ENCODE measurements at regions not wholly inside any gene's neighbourhood (a gene's known extent, or its start where the extent isn't known, plus 50 kb on each side); places are given as distances from the start of the nearest gene placed in this dataset.
"Not testable (repeated sequence)": the region's sequence is repeated elsewhere in the genome, so short reads cannot be mapped to it uniquely, and the experiment has no call there.

DNA sequence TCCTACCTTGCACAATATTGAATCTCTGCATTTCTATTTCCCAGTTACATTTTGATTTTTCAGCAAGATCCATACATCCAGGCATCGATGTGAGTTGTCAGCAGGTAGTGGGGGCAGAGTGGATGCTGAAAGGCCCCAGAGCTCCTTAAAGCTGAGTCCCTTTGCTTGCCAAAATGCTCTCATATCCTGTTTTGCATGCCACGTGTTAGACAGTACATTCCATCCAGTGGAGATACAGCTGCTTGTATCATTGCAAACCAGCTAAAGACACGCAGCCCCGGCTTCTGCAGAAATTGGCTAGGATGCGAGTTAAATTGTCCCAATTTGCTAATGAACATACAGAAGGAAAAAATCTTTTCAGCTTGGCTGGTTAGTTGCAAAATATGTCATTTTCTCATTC, 179.6 kb upstream of the MXRA5 start:
- no peak for TF ChIP-seq CTCF (IDR thresholded peaks at IDR 0.05; ENCODE audit: control insufficient read depth, insufficient read depth, low read depth, low read length, missing control alignments)
- no peak overlapping the region for H3K4me3 ChIP-seq (ENCODE audit: control insufficient read depth, low read depth, low read length)
- no peak for DNase-seq (ENCODE audit: low read depth)

GRCh38 chrX:3522101-3522650, 175.7 kb upstream of the MXRA5 start:
- no peak overlapping the region for H3K4me3 ChIP-seq (ENCODE audit: control insufficient read depth, low read depth, low read length)
- TF ChIP-seq CTCF (IDR thresholded peaks at IDR 0.05; ENCODE audit: control insufficient read depth, insufficient read depth, low read depth, low read length, missing control alignments): no peak
- DNase-seq (ENCODE audit: low read depth): peak; percentile 87

DNA sequence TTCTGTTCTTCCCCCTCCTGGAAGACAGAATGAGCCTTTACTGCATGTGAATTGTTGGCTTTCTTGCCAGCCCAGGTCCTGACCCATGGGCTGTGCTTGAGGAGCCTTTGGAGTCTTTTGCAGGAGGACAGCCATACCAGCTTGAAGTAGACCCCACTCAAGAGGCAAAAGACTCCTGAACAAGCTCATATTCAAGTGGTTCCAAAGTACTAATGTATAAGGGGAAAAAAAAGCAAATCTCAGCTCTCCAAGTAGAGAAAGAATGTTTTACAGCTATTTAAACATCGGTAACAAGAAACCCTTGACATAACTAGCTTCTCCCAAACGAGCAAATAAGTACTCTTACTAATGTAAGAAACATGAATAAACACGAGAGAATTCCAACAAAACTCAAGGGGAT, 174.9 kb upstream of the MXRA5 start:
- no peak for TF ChIP-seq CTCF (IDR thresholded peaks at IDR 0.05; ENCODE audit: control insufficient read depth, insufficient read depth, low read depth, low read length, missing control alignments)
- DNase-seq (ENCODE audit: low read depth): no peak

DNA sequence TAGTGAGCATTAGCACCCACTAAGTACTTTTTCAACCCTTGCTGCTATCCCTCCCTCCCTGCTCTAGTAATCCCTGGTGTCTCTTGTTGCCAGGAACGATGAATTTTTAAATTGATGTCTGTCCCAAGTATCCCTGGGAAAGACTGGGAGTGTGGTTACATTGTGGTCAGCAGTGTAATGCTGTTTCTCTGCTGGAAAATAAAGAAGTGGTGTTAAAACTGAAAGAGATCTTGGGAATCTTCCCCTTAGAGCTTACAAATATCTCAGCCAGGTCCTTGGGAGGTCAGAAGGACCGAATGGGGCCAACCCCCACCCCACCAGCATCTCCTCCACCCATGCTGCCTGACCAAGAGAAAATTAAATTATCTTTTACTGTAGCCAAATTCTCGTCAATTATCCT, 174.5 kb upstream of the MXRA5 start:
- no peak for DNase-seq (ENCODE audit: low read depth)
- no peak overlapping the region for H3K4me3 ChIP-seq (ENCODE audit: control insufficient read depth, low read depth, low read length)
- TF ChIP-seq CTCF (IDR thresholded peaks at IDR 0.05; ENCODE audit: control insufficient read depth, insufficient read depth, low read depth, low read length, missing control alignments): no peak

More for the DNA sequence above, 174.9 kb upstream of the MXRA5 start:
- H3K4me3 ChIP-seq (ENCODE audit: control insufficient read depth, low read depth, low read length): no peak overlapping the region

DNA sequence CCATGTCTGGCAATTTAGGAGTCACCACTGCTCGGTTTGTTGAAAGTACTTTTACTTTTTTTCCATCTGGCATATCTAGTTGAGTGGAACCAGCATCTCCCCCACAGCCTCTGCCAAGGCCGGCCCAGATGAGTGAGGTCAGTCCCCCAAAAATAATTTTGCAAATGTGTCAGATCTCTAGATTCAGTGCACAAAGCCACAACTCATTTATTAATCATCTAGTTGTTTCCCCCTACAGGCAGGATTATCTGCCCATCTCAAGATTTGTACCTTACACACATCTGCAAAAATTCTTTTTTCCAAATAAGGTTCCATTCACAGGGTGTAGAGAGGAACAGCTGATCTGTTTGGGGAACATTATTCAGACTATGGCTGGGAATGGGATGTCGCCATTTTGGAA, 174.0 kb upstream of the MXRA5 start:
- TF ChIP-seq CTCF (IDR thresholded peaks at IDR 0.05; ENCODE audit: control insufficient read depth, insufficient read depth, low read depth, low read length, missing control alignments): no peak
- no peak overlapping the region for H3K4me3 ChIP-seq (ENCODE audit: control insufficient read depth, low read depth, low read length)
- DNase-seq (ENCODE audit: low read depth): no peak

- peak; percentile 86 for DNase-seq (ENCODE audit: low read depth)
These were observed 172.9 kb upstream of the MXRA5 start for GRCh38 chrX:3519384-3519783.

DNA sequence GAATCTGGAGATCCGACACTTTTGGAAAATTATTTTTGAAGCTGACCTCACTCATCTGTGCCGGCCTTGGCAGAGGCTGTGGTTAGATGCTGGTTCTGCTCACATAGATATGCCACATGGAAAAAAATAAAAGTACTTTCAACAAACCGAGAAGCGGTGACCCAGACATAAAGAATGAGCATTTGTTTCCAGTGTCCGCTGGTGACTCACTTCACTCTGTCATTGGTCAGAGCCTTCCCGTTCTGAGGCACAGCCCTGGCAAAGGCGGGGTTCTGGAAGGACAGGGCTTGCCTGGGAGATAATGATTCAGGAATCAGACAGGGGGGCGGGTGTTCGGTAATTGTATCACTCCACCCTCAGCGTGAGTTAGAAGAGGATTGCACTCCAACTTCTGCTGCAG, 172.4 kb upstream of the MXRA5 start:
- peak; percentile 95 for DNase-seq (ENCODE audit: low read depth)
- no peak overlapping the region for H3K4me3 ChIP-seq (ENCODE audit: control insufficient read depth, low read depth, low read length)
- no peak for TF ChIP-seq CTCF (IDR thresholded peaks at IDR 0.05; ENCODE audit: control insufficient read depth, insufficient read depth, low read depth, low read length, missing control alignments)

More at GRCh38 chrX:3519384-3519783, 172.9 kb upstream of the MXRA5 start:
- not testable (repeated sequence) for H3K4me3 ChIP-seq (ENCODE audit: control insufficient read depth, low read depth, low read length)

All from AG09309 (cell line).